ENCODE measurements at regions not wholly inside any gene's neighbourhood (a gene's known extent, or its start where the extent isn't known, plus 50 kb on each side); places are given as distances from the start of the nearest gene placed in this dataset.
"Not testable (repeated sequence)": the region's sequence is repeated elsewhere in the genome, so short reads cannot be mapped to it uniquely, and the experiment has no call there.

- not testable (repeated sequence) for FAIRE-seq
Measured at GRCh38 chr4:74505355-74505978, 60.5 kb downstream of the AREG start.

- not testable (repeated sequence) for FAIRE-seq
Measured at GRCh38 chr4:74509363-74509762, 64.4 kb downstream of the AREG start.

GRCh38 chr4:74516303-74516702 lies 71.4 kb downstream of the AREG start:
- no peak for FAIRE-seq

GRCh38 chr4:74517996-74518395 lies 73.1 kb downstream of the AREG start:
- FAIRE-seq, result no peak

GRCh38 chr4:74522251-74522991 lies 77.5 kb downstream of the AREG start:
- no peak for FAIRE-seq

GRCh38 chr4:74523096-74523495 lies 78.2 kb downstream of the AREG start:
- FAIRE-seq, result no peak

- no peak for FAIRE-seq
Measured at GRCh38 chr4:74524985-74525384, 80.0 kb downstream of the AREG start.

GRCh38 chr4:74527049-74527448 lies 82.1 kb downstream of the AREG start:
- FAIRE-seq, result no peak

GRCh38 chr4:74528178-74528577 lies 83.2 kb downstream of the AREG start:
- no peak for FAIRE-seq

GRCh38 chr4:74529284-74530041 lies 84.5 kb downstream of the AREG start:
- FAIRE-seq, result no peak

- FAIRE-seq, result peak; percentile 17
Measured at GRCh38 chr4:74531963-74532794, 87.2 kb downstream of the AREG start.

GRCh38 chr4:74534121-74534520 lies 89.2 kb downstream of the AREG start:
- FAIRE-seq, result no peak

- FAIRE-seq, result no peak
Measured at GRCh38 chr4:74534936-74535335, 90.0 kb downstream of the AREG start.

GRCh38 chr4:74535512-74535911 lies 90.6 kb downstream of the AREG start:
- FAIRE-seq, result no peak

- no peak for FAIRE-seq
Measured at GRCh38 chr4:74536557-74536956, 91.6 kb downstream of the AREG start.

GRCh38 chr4:74537459-74537858 lies 92.5 kb downstream of the AREG start:
- no peak for FAIRE-seq

GRCh38 chr4:74539044-74539790 lies 94.3 kb downstream of the AREG start:
- no peak for FAIRE-seq

GRCh38 chr4:74540193-74540592 lies 95.3 kb downstream of the AREG start:
- FAIRE-seq, result no peak

- FAIRE-seq, result no peak
Measured at GRCh38 chr4:74541667-74542066, 96.7 kb downstream of the AREG start.

GRCh38 chr4:74543231-74543781 lies 98.4 kb downstream of the AREG start:
- FAIRE-seq, result no peak

- FAIRE-seq, result no peak
Measured at GRCh38 chr4:74543983-74544382, 99.0 kb downstream of the AREG start.
